ENCODE measurements at regions not wholly inside any gene's neighbourhood (a gene's known extent, or its start where the extent isn't known, plus 50 kb on each side); places are given as distances from the start of the nearest gene placed in this dataset.
A peak's percentile ranks its signal among the peaks of the same experiment; 100 is the strongest.

DNA sequence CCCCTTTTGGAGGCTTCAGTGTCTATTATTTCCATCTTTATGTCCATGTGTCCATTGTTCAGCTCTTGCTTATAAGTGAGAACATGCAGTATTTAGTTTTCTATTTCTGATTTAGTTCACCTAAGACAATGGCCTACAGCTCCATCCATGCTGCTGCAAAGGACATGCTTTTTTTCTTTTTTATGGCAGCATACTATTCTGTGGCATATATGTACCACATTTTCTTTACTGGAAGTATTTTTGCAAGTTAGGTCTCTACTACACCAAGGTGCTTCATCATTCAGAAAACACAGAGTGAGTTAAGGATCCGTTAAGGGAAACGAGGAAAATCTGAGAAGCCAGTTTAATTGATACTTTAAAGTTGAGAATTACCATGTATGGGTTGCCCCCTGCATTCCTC, 297.2 kb downstream of the CDCA7 start:
- Histone ChIP-seq H3K9ac (ENCODE audit: low read length) (peak overlapping the region; percentile 78), H3K9me3 (ENCODE audit: low read length) (no peaks in the 10 kb centered on the region), H3K27me3 (ENCODE audit: low read length) (no peaks in the 10 kb centered on the region), H3K36me3 (ENCODE audit: low read depth, low read length) (no peaks in the 10 kb centered on the region), H3K4me1 (ENCODE audit: insufficient read depth, low read length) (peaks cover 23% of the 10 kb centered on the region), H3F3A (ENCODE audit: low read length, unreplicated experiment) (peaks cover 4% of the 10 kb centered on the region), H3K79me2 (ENCODE audit: low read length) (no peaks in the 10 kb centered on the region), H3K4me2 (ENCODE audit: low read length) (peak overlapping the region; percentile 74), H3K27ac (ENCODE audit: low read length) (peak overlapping the region; percentile 97), H3K4me3 (ENCODE audit: low read length) (no peak overlapping the region), H4K20me1 (ENCODE audit: low read length) (no peaks in the 10 kb centered on the region), H3K9me2 (replicated peaks; ENCODE audit: low read length) (no peaks in the 10 kb centered on the region), H2AFZ (ENCODE audit: low read length) (no peak overlapping the region)
- ATAC-seq: no peak
- no peak for TF ChIP-seq CTCF (conservative IDR thresholded peaks at IDR 0.05; ENCODE audit: low read depth, low read length)
- ChIA-PET CTCF (no interaction called here), POLR2A (ENCODE audit: unreplicated experiment) (no interaction called here)
- intact Hi-C loops (cut with micrococcal nuclease): loop anchor here (1.0 kb wide), 3 partner anchors 62 to 81 kb away; no protein-coding TSS in a partner anchor
- no TSS peak for BruUV-seq (replicated peaks)
- DNase-seq: no peak

GRCh38 chr2:173652311-173652710, 297.6 kb downstream of the CDCA7 start:
- CTCF ChIA-PET: no interaction called here
- peak overlapping the region; percentile 78 for H3K9ac ChIP-seq (ENCODE audit: low read length)

More at GRCh38 chr2:173652311-173652710, 297.6 kb downstream of the CDCA7 start:
- no peak overlapping the region for H2AFZ ChIP-seq (ENCODE audit: low read length)
- H3K27ac ChIP-seq (ENCODE audit: low read length): peak overlapping the region; percentile 97
- H3K4me2 ChIP-seq (ENCODE audit: low read length): peak overlapping the region; percentile 74
- peak; percentile 93 for DNase-seq
- H3K36me3 ChIP-seq (ENCODE audit: low read depth, low read length): no peaks in the 10 kb centered on the region
- no peaks in the 10 kb centered on the region for H3K9me3 ChIP-seq (ENCODE audit: low read length)
- no peak for TF ChIP-seq EZH2phosphoT487 (IDR thresholded peaks at IDR 0.05; ENCODE audit: borderline replicate concordance, low read length)
- TF ChIP-seq EZH2 (IDR thresholded peaks at IDR 0.05; ENCODE audit: low read length, unreplicated experiment): no peak
- TF ChIP-seq CTCF (conservative IDR thresholded peaks at IDR 0.05; ENCODE audit: low read depth, low read length): no peak
- H3K27me3 ChIP-seq (ENCODE audit: low read length): no peaks in the 10 kb centered on the region
- no TSS peak for BruUV-seq (replicated peaks)
- ATAC-seq: peak; percentile 76
- peaks cover 23% of the 10 kb centered on the region for H3K4me1 ChIP-seq (ENCODE audit: insufficient read depth, low read length)
- intact Hi-C loops (cut with micrococcal nuclease): loop anchor here (1.0 kb wide), 3 partner anchors 62 to 81 kb away; no protein-coding TSS in a partner anchor
- H3K4me3 ChIP-seq (ENCODE audit: low read length): peak overlapping the region; percentile 40
- POLR2A ChIA-PET (ENCODE audit: unreplicated experiment): no interaction called here
- no peaks in the 10 kb centered on the region for H3K79me2 ChIP-seq (ENCODE audit: low read length)
- no peaks in the 10 kb centered on the region for H4K20me1 ChIP-seq (ENCODE audit: low read length)
- H3F3A ChIP-seq (ENCODE audit: low read length, unreplicated experiment): peaks cover 4% of the 10 kb centered on the region
- H3K9me2 ChIP-seq (replicated peaks; ENCODE audit: low read length): no peaks in the 10 kb centered on the region

Data from PC-3 (cell line).